Coronary artery (tissue), 2 donors: ENCODE measurements at regions not wholly inside any gene's neighbourhood (a gene's known extent, or its start where the extent isn't known, plus 50 kb on each side); places are given as distances from the start of the nearest gene placed in this dataset.

ENCODE experiments used
- DNase-seq: peaks from one replicate; pipeline ENCODE4 v3.0.0-alpha.2; 2017; ENCODE audit warnings: low spot score
- H3K27ac ChIP-seq, 2 donors: fragments of 200-600 bp; sonication (generic); one replicate each; pipeline ENCODE4 v1.5.1; 2016 to 2019
- H3K4me3 ChIP-seq: fragments of 200-600 bp; sonication (generic); 2 replicates; pipeline ENCODE4 v1.5.1; 2016; ENCODE audit warnings: mild to moderate bottlenecking, moderate library complexity
- CTCF ChIP-seq: fragments of 200-600 bp; sonication (generic); IDR thresholded peaks from one replicate; pipeline ENCODE4 v1.5.1; 2019; ENCODE audit warnings: antibody characterized with exemption

DNA sequence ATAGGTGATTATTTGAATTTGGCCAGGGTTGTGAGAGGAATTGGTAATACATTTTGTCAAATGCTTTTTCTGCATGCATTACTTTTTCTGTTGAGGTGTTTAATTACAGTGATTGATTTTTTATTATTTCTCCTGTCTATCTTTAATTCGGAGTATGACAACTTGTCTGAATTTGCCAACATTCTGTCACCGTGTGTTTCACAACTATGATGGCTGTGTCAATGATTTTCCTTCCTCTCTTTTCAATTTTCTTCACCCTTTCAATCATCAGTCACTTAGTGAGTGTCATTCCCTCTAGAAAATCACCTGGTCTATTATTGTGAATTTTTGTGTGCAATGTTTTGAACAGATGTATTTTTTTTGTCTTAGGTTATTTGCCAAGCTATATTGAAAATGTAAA is 1221.4 kb upstream of the CDH18 start:
- H3K27ac ChIP-seq: no peak overlapping the region
- TF ChIP-seq CTCF: no peak
- no peak overlapping the region for H3K4me3 ChIP-seq
- DNase-seq: no peak

DNA sequence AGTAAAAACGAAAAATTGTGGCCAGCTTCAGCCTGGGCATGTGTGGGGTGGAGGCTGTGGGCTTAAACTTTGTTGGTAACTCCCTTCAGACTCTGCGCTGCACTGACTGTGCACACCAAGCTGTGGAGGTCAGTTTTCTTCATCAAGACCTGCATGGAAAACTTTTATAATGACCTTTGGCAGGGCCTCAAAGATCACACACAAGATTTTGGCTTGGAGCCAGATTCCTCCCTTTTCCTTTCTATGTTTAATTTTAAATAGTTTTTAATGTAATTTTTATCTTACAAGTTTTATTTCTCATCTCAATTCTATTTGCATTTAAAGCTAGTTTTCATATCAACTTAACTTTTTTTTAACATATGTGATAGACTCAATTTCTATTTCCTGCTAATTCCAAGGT is 1211.1 kb upstream of the CDH18 start:
- H3K4me3 ChIP-seq: no peak overlapping the region
- TF ChIP-seq CTCF: no peak

DNA sequence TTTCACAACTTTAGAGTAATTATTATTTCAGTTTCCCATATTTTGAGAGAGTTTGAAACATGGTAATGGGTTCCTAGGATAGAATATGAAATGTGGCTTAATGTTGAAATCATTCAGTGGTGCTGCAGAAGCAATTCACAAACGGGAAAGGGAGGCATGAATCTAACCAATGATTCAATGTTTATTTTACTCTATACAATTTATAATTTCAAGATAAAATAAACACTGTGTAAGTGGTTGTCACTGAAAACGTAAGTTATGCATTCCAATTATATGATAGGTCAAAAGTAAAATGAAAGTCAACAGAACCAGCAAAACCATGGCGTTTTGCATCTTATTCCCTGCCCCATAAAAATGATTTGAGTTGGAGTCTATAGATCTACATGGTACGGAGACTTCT is 1207.1 kb upstream of the CDH18 start:
- TF ChIP-seq CTCF: no peak
- no peak for DNase-seq
- Histone ChIP-seq H3K27ac (no peak overlapping the region), H3K4me3 (peak overlapping the region; percentile 2)

More for the DNA sequence above, 1211.1 kb upstream of the CDH18 start:
- no peak overlapping the region for H3K27ac ChIP-seq
- DNase-seq: no peak

GRCh38 chr5:21185536-21185935 is 1197.5 kb upstream of the CDH18 start:
- Histone ChIP-seq H3K27ac (no peak overlapping the region), H3K4me3 (no peak overlapping the region)
- DNase-seq: no peak
- no peak for TF ChIP-seq CTCF

DNA sequence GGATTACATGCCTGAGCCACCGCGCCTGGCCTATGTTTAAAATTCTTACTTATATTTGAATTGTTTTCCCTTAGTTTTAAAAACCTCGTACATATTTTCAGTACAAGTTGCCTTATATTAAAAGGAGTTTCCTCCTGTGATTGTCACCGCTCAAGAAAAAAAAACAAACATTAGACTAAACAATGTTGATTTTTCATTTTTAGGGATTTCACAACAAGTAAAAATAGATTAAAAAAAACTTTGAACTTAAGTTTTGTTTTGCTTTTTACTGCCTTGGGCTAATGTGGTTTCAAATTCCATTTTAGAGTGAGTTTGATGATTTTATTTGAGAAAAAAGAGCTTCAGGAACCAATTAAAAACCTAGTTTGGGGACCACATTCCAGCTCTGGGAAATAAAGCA is 1196.6 kb upstream of the CDH18 start:
- H3K27ac ChIP-seq: peak overlapping the region in 1 of 2 donors; percentile 5
- no peak for TF ChIP-seq CTCF
- DNase-seq: no peak
- H3K4me3 ChIP-seq: no peak overlapping the region

DNA sequence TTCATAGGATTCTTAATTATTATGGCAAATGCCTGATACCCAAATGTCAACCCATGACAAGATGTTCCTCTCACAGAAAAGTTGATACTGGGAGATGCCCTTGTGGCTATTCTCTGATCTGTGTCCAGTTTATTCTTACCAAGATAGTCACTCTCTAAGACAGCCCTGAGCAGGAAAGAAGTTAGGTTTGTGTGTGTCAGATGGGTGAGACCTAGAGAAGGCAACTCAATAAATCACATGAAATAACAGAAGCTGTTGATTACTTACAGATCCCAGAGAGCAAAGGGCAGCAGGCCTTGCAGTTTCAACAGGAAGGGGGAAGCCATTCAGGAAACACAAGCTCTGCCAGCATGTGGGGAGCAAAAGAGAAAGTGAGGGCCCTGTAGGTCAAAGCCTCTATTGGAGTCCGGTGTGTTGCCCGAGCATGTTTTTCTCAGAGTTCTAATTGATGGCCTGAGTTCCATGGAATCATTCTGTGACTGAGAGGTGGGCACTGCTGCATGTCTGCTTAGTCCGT is 1193.7 kb upstream of the CDH18 start:
- no peak overlapping the region for H3K27ac ChIP-seq
- TF ChIP-seq CTCF: no peak
- DNase-seq: no peak
- no peak overlapping the region for H3K4me3 ChIP-seq

GRCh38 chr5:21173526-21173925 is 1185.5 kb upstream of the CDH18 start:
- TF ChIP-seq CTCF: no peak
- Histone ChIP-seq H3K27ac (no peak overlapping the region), H3K4me3 (no peak overlapping the region)
- no peak for DNase-seq
